SK-N-MC (cell line): ENCODE measurements at regions not wholly inside any gene's neighbourhood (a gene's known extent, or its start where the extent isn't known, plus 50 kb on each side); places are given as distances from the start of the nearest gene placed in this dataset.

Experiments used
- DNase-seq: peaks from one replicate; pipeline ENCODE4 v3.0.0-alpha.2; 2011; ENCODE audit warnings: low read depth, low spot score
- H3K27ac ChIP-seq: fragments of 200-600 bp; sonication (generic); 2 replicates; pipeline ENCODE4 v1.5.1; 2016; ENCODE audit warnings: mixed run types
- H3K36me3 ChIP-seq: fragments of 200-600 bp; sonication (generic); 2 replicates; pipeline ENCODE4 v1.6.1; 2017; ENCODE audit warnings: antibody characterized with exemption, low read length, mixed read lengths; ENCODE audit not compliant: insufficient read depth
- H3K4me3 ChIP-seq: fragments of 200-600 bp; sonication (generic); 2 replicates; pipeline ENCODE4 v1.5.1; 2016
- H3K9ac ChIP-seq: fragments of 200-600 bp; sonication (generic); 2 replicates; pipeline ENCODE4 v1.8.0; 2017; ENCODE audit warnings: mixed run types, mixed read lengths; ENCODE audit not compliant: insufficient read length
- H3K9me3 ChIP-seq: fragments of 200-600 bp; sonication (generic); 2 replicates; pipeline ENCODE4 v1.6.1; 2017; ENCODE audit warnings: low read depth, mild to moderate bottlenecking, antibody characterized with exemption, low read length, moderate library complexity, mixed read lengths
- EZH2 ChIP-seq: fragments of 200-600 bp; sonication (generic); IDR thresholded peaks from one replicate; pipeline ENCODE4 v1.6.1; 2017; ENCODE audit warnings: antibody characterized with exemption
- FOXP2 ChIP-seq: optimal IDR thresholded peaks from 2 replicates; pipeline ENCODE3; 2011; ENCODE audit warnings: mild to moderate bottlenecking, moderate library complexity; ENCODE audit not compliant: insufficient read depth; ENCODE audit errors: extremely low read length, control extremely low read depth
- POLR2AphosphoS5 ChIP-seq: IDR thresholded peaks from 2 replicates; pipeline ENCODE4 v1.6.1; 2012; ENCODE audit warnings: mild to moderate bottlenecking, low read depth, low read length, borderline replicate concordance

GRCh38 chr16:79329166-79329521, 271.4 kb downstream of the MAF start:
- Histone ChIP-seq H3K9ac (no peak overlapping the region), H3K27ac (no peak overlapping the region), H3K4me3 (no peak overlapping the region), H3K36me3 (no peaks in the 10 kb centered on the region), H3K9me3 (no peaks in the 10 kb centered on the region)
- no peak for DNase-seq
- TF ChIP-seq EZH2 = no peak
- no peak for TF ChIP-seq FOXP2
- TF ChIP-seq POLR2AphosphoS5 = no peak

DNA sequence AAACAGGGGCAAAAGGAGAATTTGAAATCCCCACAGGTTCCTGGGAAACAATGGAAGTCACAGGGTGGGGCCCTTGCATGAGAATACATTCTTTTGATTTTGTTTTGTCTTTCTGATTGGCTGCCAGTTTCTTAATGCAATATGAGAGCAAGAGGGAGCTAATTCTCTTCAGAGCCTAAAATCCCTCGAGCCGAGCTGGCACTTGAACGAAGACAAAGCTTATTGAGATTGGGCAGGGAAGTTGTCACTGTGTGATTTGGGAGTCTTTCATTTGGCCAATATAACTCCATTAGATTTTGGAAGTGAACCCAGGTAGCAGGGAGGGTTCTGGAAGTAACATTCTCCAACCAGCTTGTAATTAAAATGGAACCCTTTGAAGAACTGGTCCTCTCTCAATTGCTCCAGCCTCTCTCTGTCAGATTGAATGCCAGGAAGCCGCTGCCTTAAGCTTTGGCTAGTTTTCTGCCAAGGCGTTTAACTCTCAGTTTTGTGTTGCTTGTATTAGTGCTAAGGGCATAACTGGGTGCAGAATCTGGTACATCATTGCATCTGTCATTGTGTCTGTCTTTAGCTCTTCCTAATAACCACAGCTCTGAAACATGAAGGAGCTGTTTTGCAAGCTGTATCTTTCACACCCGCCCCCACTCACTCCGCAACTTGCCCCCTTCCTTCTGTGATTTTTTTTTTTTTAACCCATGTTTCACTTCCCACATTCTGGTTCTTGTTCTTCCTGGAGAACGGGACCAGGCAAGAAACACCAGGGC, 272.0 kb downstream of the MAF start:
- Histone ChIP-seq H3K9me3 (no peaks in the 10 kb centered on the region), H3K27ac (no peak overlapping the region), H3K9ac (no peak overlapping the region), H3K36me3 (no peaks in the 10 kb centered on the region), H3K4me3 (no peak overlapping the region)
- no peak for DNase-seq
- TF ChIP-seq EZH2 = no peak
- TF ChIP-seq FOXP2 = no peak
- no peak for TF ChIP-seq POLR2AphosphoS5

- no peak overlapping the region for H3K9ac ChIP-seq
- H3K9me3 ChIP-seq = no peaks in the 10 kb centered on the region
- no peaks in the 10 kb centered on the region for H3K36me3 ChIP-seq
- TF ChIP-seq POLR2AphosphoS5 = no peak
- TF ChIP-seq EZH2 = no peak
- TF ChIP-seq FOXP2 = no peak
- no peak overlapping the region for H3K4me3 ChIP-seq
- no peak overlapping the region for H3K27ac ChIP-seq
- DNase-seq = no peak
Measured at GRCh38 chr16:79327836-79328235, 272.7 kb downstream of the MAF start.

- Histone ChIP-seq H3K9me3 (no peaks in the 10 kb centered on the region), H3K4me3 (no peak overlapping the region), H3K27ac (no peak overlapping the region), H3K9ac (no peak overlapping the region), H3K36me3 (no peaks in the 10 kb centered on the region)
- no peak for DNase-seq
- no peak for TF ChIP-seq POLR2AphosphoS5
- no peak for TF ChIP-seq FOXP2
- no peak for TF ChIP-seq EZH2
Measured at GRCh38 chr16:79326549-79326948, 274.0 kb downstream of the MAF start.

GRCh38 chr16:79325226-79325945, 275.2 kb downstream of the MAF start:
- TF ChIP-seq EZH2 (no peak), FOXP2 (no peak), POLR2AphosphoS5 (no peak)
- no peak for DNase-seq
- H3K36me3 ChIP-seq = no peaks in the 10 kb centered on the region

DNA sequence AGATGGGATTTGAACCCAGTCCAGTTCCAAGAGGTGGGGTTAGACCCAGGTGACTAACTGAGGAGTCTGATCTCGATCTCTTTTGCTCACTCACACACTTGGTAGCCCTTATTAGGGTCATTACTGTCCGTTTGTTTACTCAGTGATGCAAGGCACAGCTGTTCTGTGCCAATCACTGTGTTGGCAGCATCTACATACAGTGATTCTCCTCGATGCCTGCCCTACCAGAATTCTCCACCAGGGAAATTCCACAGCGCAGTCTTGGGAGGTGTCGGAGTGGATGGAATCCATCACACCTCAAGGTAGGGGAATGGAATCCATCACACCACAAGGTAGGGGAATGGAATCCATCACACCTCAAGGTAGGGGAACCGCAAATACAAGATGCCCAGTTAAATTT, 279.6 kb downstream of the MAF start:
- no peak for TF ChIP-seq FOXP2
- no peak for TF ChIP-seq POLR2AphosphoS5
- TF ChIP-seq EZH2 = no peak
- H3K9ac ChIP-seq = no peak overlapping the region
- no peak overlapping the region for H3K27ac ChIP-seq

More at GRCh38 chr16:79325226-79325945, 275.2 kb downstream of the MAF start:
- Histone ChIP-seq H3K9me3 (no peaks in the 10 kb centered on the region), H3K27ac (no peak overlapping the region), H3K9ac (no peak overlapping the region), H3K4me3 (no peak overlapping the region)

GRCh38 chr16:79318143-79318899, 282.2 kb downstream of the MAF start:
- no peak for DNase-seq
- no peaks in the 10 kb centered on the region for H3K36me3 ChIP-seq
- TF ChIP-seq POLR2AphosphoS5 = no peak
- TF ChIP-seq EZH2 = no peak
- TF ChIP-seq FOXP2 = no peak
- no peak overlapping the region for H3K9ac ChIP-seq
- H3K27ac ChIP-seq = no peak overlapping the region
- no peak overlapping the region for H3K4me3 ChIP-seq
- no peaks in the 10 kb centered on the region for H3K9me3 ChIP-seq

More for the DNA sequence above, 279.6 kb downstream of the MAF start:
- no peak for DNase-seq
- no peaks in the 10 kb centered on the region for H3K9me3 ChIP-seq
- H3K4me3 ChIP-seq = no peak overlapping the region
- no peaks in the 10 kb centered on the region for H3K36me3 ChIP-seq

DNA sequence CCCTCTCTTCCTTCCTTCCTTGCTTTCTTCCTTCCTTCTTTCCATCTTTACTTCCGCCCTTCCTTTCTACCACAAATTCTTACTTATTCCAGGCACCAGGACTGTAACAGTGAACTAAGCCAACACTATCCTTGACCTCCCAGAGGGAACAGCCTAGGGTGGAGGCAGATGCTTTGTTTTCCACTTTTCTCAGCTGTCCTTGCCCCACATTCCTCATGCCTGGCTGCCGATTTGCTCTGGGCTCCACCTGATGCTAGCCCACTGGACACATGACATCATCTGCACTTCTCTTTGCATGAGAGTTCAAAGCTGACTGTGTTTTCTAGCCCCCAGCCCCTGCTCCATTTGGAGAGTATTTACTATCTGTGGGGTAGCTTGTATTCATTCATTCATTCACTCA, 283.0 kb downstream of the MAF start:
- H3K4me3 ChIP-seq = no peak overlapping the region
- TF ChIP-seq FOXP2 = no peak
- TF ChIP-seq EZH2 = no peak
- no peak for TF ChIP-seq POLR2AphosphoS5
- no peak for DNase-seq
- no peaks in the 10 kb centered on the region for H3K9me3 ChIP-seq
- no peak overlapping the region for H3K9ac ChIP-seq
- H3K36me3 ChIP-seq = no peaks in the 10 kb centered on the region
- H3K27ac ChIP-seq = no peak overlapping the region
